ENCODE measurements at regions not wholly inside any gene's neighbourhood (a gene's known extent, or its start where the extent isn't known, plus 50 kb on each side); places are given as distances from the start of the nearest gene placed in this dataset.

- Mint-ChIP-seq H3K4me3 (ENCODE audit: unreplicated experiment) (no peak overlapping the region), H3K27ac (ENCODE audit: unreplicated experiment) (no peak overlapping the region), H3K4me1 (ENCODE audit: low read depth, unreplicated experiment) (no peaks in the 10 kb centered on the region), H3K36me3 (ENCODE audit: unreplicated experiment) (no peaks in the 10 kb centered on the region), H3K27me3 (ENCODE audit: unreplicated experiment) (peaks cover 4% of the 10 kb centered on the region), H3K9me3 (ENCODE audit: unreplicated experiment) (no peaks in the 10 kb centered on the region)
- TF ChIP-seq, protein P1, sequence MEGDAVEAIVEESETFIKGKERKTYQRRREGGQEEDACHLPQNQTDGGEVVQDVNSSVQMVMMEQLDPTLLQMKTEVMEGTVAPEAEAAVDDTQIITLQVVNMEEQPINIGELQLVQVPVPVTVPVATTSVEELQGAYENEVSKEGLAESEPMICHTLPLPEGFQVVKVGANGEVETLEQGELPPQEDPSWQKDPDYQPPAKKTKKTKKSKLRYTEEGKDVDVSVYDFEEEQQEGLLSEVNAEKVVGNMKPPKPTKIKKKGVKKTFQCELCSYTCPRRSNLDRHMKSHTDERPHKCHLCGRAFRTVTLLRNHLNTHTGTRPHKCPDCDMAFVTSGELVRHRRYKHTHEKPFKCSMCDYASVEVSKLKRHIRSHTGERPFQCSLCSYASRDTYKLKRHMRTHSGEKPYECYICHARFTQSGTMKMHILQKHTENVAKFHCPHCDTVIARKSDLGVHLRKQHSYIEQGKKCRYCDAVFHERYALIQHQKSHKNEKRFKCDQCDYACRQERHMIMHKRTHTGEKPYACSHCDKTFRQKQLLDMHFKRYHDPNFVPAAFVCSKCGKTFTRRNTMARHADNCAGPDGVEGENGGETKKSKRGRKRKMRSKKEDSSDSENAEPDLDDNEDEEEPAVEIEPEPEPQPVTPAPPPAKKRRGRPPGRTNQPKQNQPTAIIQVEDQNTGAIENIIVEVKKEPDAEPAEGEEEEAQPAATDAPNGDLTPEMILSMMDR (IDR thresholded peaks at IDR 0.05; ENCODE audit: partially characterized antibody, unreplicated experiment): no peak
- DNase-seq: no peak
Measured at GRCh38 chr16:79792664-79793351, 192.3 kb upstream of the MAF start.

DNA sequence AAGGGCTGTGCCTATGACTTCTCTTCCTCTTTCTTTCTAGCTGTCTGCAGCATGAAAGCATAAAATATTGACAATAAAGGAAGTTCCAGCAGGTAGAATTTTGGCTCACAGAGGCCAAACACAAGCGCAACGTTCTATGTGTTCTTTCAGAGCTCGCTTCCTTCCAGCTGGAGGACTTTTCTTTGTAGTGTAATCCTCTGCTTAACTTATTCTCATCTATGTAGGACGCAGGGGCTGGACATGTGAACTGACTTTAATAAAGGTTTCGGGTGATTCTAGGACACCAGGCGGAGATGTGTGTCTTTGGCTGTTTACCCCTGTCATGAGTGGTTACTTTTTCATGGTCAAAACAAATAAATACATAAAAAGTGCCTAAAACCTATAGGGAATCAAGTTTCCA, 191.5 kb upstream of the MAF start:
- TF ChIP-seq, protein P1 (IDR thresholded peaks at IDR 0.05; ENCODE audit: partially characterized antibody, unreplicated experiment): no peak
- H3K36me3 Mint-ChIP-seq (ENCODE audit: unreplicated experiment): no peaks in the 10 kb centered on the region

DNA sequence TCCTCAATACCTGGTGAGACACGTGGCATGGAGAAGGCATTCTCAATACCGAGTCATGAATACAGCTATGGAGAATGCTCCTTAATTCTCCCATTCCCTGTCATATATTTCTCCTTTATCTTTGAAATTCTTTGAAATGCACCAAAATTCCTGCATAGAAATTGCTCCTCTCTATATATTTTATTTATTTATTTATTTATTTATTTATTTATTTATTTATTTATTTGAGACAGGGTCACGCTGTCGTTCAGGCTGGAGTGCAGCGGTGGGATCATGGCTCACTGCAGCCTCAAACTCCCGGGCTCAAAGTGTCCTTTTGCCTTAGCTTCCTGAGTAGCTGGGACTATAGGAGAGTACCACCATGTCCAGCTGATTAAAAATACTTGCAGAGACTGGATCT, 190.3 kb upstream of the MAF start:
- no peak for DNase-seq
- Mint-ChIP-seq H3K27ac (ENCODE audit: unreplicated experiment) (no peak overlapping the region), H3K27me3 (ENCODE audit: unreplicated experiment) (peaks cover 2% of the 10 kb centered on the region), H3K4me3 (ENCODE audit: unreplicated experiment) (no peak overlapping the region), H3K9me3 (ENCODE audit: unreplicated experiment) (no peaks in the 10 kb centered on the region), H3K4me1 (ENCODE audit: low read depth, unreplicated experiment) (no peaks in the 10 kb centered on the region), H3K36me3 (ENCODE audit: unreplicated experiment) (no peaks in the 10 kb centered on the region)
- TF ChIP-seq, protein P1 (IDR thresholded peaks at IDR 0.05; ENCODE audit: partially characterized antibody, unreplicated experiment): no peak

More for the DNA sequence above, 191.5 kb upstream of the MAF start:
- DNase-seq: no peak
- Mint-ChIP-seq H3K27me3 (ENCODE audit: unreplicated experiment) (peaks cover 4% of the 10 kb centered on the region), H3K9me3 (ENCODE audit: unreplicated experiment) (no peaks in the 10 kb centered on the region), H3K27ac (ENCODE audit: unreplicated experiment) (no peak overlapping the region), H3K4me3 (ENCODE audit: unreplicated experiment) (no peak overlapping the region), H3K4me1 (ENCODE audit: low read depth, unreplicated experiment) (no peaks in the 10 kb centered on the region)

DNA sequence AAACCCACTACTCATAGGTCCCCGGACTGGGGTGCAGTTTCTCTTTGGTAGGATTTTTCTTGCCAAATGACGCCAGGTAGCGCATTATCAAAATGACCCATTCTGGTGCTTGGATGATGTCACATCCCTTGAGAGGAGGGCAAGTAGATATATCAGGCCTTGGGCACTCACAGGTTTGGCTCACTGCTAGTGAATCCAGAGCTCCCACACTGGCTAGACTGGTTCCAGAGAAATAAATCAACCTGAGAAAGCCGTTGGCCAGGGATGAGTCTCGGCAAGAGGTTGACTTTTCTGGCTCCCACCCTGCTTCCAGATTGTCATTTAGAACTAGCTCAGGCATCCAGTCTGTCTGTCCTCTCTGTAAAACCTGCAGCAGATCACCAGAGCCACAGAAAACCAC, 188.4 kb upstream of the MAF start:
- H3K27me3 Mint-ChIP-seq (ENCODE audit: unreplicated experiment): no peaks in the 10 kb centered on the region
- H3K36me3 Mint-ChIP-seq (ENCODE audit: unreplicated experiment): no peaks in the 10 kb centered on the region
- H3K4me1 Mint-ChIP-seq (ENCODE audit: low read depth, unreplicated experiment): no peaks in the 10 kb centered on the region
- H3K9me3 Mint-ChIP-seq (ENCODE audit: unreplicated experiment): no peaks in the 10 kb centered on the region
- H3K27ac Mint-ChIP-seq (ENCODE audit: unreplicated experiment): no peak overlapping the region
- TF ChIP-seq, protein P1 (IDR thresholded peaks at IDR 0.05; ENCODE audit: partially characterized antibody, unreplicated experiment): no peak
- no peak overlapping the region for H3K4me3 Mint-ChIP-seq (ENCODE audit: unreplicated experiment)
- no peak for DNase-seq

DNA sequence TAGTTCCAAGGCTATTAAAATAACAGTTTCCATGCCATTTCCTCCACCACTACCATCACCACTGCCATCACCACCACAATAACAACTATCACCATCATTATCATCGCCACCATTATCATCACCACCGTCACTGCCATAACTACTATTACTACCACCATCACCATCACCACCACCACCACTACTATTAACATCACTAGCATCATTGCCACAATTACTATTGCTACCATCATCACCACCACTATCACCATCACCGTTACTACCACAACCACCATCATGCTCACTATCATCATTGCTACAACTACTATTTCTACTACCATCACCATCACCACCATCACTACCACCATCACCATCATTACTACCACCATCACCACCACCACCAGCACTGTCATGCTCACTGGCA, 185.9 kb upstream of the MAF start:
- no peaks in the 10 kb centered on the region for H3K36me3 Mint-ChIP-seq (ENCODE audit: unreplicated experiment)
- no peaks in the 10 kb centered on the region for H3K27me3 Mint-ChIP-seq (ENCODE audit: unreplicated experiment)
- no peak overlapping the region for H3K27ac Mint-ChIP-seq (ENCODE audit: unreplicated experiment)
- DNase-seq: no peak
- H3K4me1 Mint-ChIP-seq (ENCODE audit: low read depth, unreplicated experiment): no peaks in the 10 kb centered on the region
- H3K9me3 Mint-ChIP-seq (ENCODE audit: unreplicated experiment): no peaks in the 10 kb centered on the region
- no peak overlapping the region for H3K4me3 Mint-ChIP-seq (ENCODE audit: unreplicated experiment)
- TF ChIP-seq, protein P1 (IDR thresholded peaks at IDR 0.05; ENCODE audit: partially characterized antibody, unreplicated experiment): no peak

Data from glutamatergic neuron (in vitro differentiated cells).